ENCODE measurements at regions not wholly inside any gene's neighbourhood (a gene's known extent, or its start where the extent isn't known, plus 50 kb on each side); places are given as distances from the start of the nearest gene placed in this dataset.

GRCh38 chr20:63064745-63065711 is 58.3 kb upstream of the BHLHE23 start:
- no peak for DNase-seq (ENCODE audit: low read depth)
- no peak overlapping the region for H3K4me3 ChIP-seq (ENCODE audit: low read depth, low read length)

GRCh38 chr20:63064310-63064709 is 57.5 kb upstream of the BHLHE23 start:
- DNase-seq (ENCODE audit: low read depth): no peak

GRCh38 chr20:63062188-63063140 is 55.7 kb upstream of the BHLHE23 start:
- no peak overlapping the region for H3K4me3 ChIP-seq (ENCODE audit: low read depth, low read length)
- no peak for DNase-seq (ENCODE audit: low read depth)

More at GRCh38 chr20:63064310-63064709, 57.5 kb upstream of the BHLHE23 start:
- no peak overlapping the region for H3K4me3 ChIP-seq (ENCODE audit: low read depth, low read length)

- H3K4me3 ChIP-seq (ENCODE audit: low read depth, low read length): no peak overlapping the region
- no peak for DNase-seq (ENCODE audit: low read depth)
These were observed 55.0 kb upstream of the BHLHE23 start for GRCh38 chr20:63061771-63062100.

GRCh38 chr20:63061051-63061770 is 54.4 kb upstream of the BHLHE23 start:
- H3K4me3 ChIP-seq (ENCODE audit: low read depth, low read length): no peak overlapping the region
- DNase-seq (ENCODE audit: low read depth): no peak

GRCh38 chr20:63060057-63060991 is 53.6 kb upstream of the BHLHE23 start:
- DNase-seq (ENCODE audit: low read depth): no peak
- no peak overlapping the region for H3K4me3 ChIP-seq (ENCODE audit: low read depth, low read length)

- H3K4me3 ChIP-seq (ENCODE audit: low read depth, low read length): no peak overlapping the region
- DNase-seq (ENCODE audit: low read depth): no peak
These were observed 52.9 kb upstream of the BHLHE23 start for GRCh38 chr20:63059684-63060056.

GRCh38 chr20:63058696-63059335 is 52.1 kb upstream of the BHLHE23 start:
- H3K4me3 ChIP-seq (ENCODE audit: low read depth, low read length): no peak overlapping the region
- no peak for DNase-seq (ENCODE audit: low read depth)

GRCh38 chr20:63057171-63058117 is 50.7 kb upstream of the BHLHE23 start:
- no peak for DNase-seq (ENCODE audit: low read depth)
- H3K4me3 ChIP-seq (ENCODE audit: low read depth, low read length): no peak overlapping the region

- DNase-seq (ENCODE audit: low read depth): no peak
These were observed 49.7 kb upstream of the BHLHE23 start for GRCh38 chr20:63056236-63057170.

More at GRCh38 chr20:63056236-63057170, 49.7 kb upstream of the BHLHE23 start:
- H3K4me3 ChIP-seq (ENCODE audit: low read depth, low read length): no peak overlapping the region
